Ovary (tissue), 7 donors: ENCODE measurements at regions not wholly inside any gene's neighbourhood (a gene's known extent, or its start where the extent isn't known, plus 50 kb on each side); places are given as distances from the start of the nearest gene placed in this dataset.

ENCODE experiments used
- DNase-seq, 5 donors: peaks; one replicate each; pipeline ENCODE4 v3.0.0-alpha.2; 2019 to 2020
- H3K27ac ChIP-seq, 2 donors: fragments of 200-600 bp; one replicate each; pipeline versions ENCODE4 v1.5.1 to v1.8.0; 2019 to 2022
- H3K27me3 ChIP-seq: fragments of 200-600 bp; one replicate; pipeline ENCODE4 v1.8.0; 2022
- H3K36me3 ChIP-seq: fragments of 200-600 bp; sonication (generic); one replicate; pipeline ENCODE4 v1.5.1; 2019
- H3K4me1 ChIP-seq: one replicate; pipeline ENCODE4 v1.8.1; 2013; ENCODE audit warnings: mild to moderate bottlenecking, moderate library complexity; ENCODE audit not compliant: insufficient read depth
- H3K4me3 ChIP-seq: fragments of 200-600 bp; sonication (generic); one replicate; pipeline ENCODE4 v1.5.1; 2017
- H3K9me3 ChIP-seq, 2 donors: fragments of 200-600 bp in 1 of 2; sonication (generic) in 1 of 2; one replicate each; pipeline versions ENCODE4 v1.5.1 to v1.8.1; 2013 to 2019; ENCODE audit warnings: mild to moderate bottlenecking in 1 of 2, moderate library complexity in 1 of 2
- EP300 ChIP-seq: sonication (generic); formaldehyde crosslinking; IDR thresholded peaks from one replicate; pipeline ENCODE4 v1.6.1; 2017; ENCODE audit warnings: antibody characterized with exemption
- POLR2A ChIP-seq: fragments of 450-650 bp; IDR thresholded peaks from one replicate; pipeline ENCODE4 v1.6.1; 2017; ENCODE audit warnings: antibody characterized with exemption, mild to moderate bottlenecking, moderate library complexity
- WGBS, 3 donors: extraction: QIAGEN DNeasy Blood & Tissue Kit in 1 of 3; methylation state at CpG; one replicate each; pipeline versions ENCODE4 v1.1.5 to v1.1.7; 2013 to 2017; 5-methylcytosine and 5-hydroxymethylcytosine counted together
- intact Hi-C, 4 donors: fragments of 100-400 bp; cut with DNase I; formaldehyde crosslinking; loops; one replicate each; pipeline versions ENCODE4 v1.11.0 to v1.15.1; 2022 to 2023
- TF ChIP-seq, protein P1 (sequence below), 3 donors: fragments of 450-650 bp in 2 of 3; fragments of 200-600 bp in 1 of 3; IDR thresholded peaks; one replicate each; pipeline versions ENCODE4 v1.5.1 to v1.8.0; 2016 to 2022; ENCODE audit warnings: antibody characterized with exemption in 3 of 3, mild to moderate bottlenecking in 1 of 3
- donor health status: DM: no; HTN: no; CAD: no; lungs with moderate emphysema.
- donor health status: DM: no; HTN: no; CAD: no.
- donor health status: Bipolar disorder and iron deficiency.
- donor health status: DM: no; HTN: no; CAD: no.
- donor health status: DM: yes; HTN: yes; CAD: no.

DNA sequence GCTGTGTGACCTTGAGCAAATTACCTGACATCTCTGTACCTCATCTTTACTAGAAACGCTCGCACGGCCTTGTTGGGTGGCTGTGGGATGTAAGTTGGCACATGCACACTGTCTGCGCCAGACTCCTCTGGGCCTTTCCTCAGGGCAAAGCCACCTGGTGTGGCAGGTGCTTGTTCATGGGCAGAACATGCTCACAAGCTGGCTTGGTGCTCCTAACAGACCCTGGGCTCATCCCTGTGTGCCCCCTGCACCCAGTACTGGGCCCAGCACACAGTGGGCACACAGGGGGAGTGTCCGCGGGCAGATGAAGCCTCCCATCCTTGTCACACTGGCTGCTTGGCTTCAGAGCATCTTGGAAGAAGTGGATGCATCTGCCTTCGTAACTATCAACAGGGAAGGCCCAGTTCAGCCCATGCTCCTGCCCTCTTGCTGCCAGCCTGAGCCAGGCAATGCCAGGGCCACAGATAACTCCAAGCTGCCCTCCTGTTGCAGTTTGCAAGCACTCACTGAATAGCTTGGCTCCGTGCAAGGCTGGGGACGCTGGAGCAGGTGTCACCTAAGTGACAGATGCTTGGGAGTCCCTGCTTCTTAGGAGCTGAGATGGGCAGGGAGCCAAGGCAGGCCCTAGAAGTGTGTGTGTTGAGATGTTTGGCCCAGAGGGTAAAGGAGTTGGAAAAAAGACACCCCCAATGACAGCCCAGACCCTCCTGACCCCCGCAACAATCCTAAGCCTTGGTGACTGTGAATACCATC lies 123.9 kb downstream of the TUBA3C start:
- TF ChIP-seq EP300 (no peak), POLR2A (no peak)
- TF ChIP-seq, protein P1, sequence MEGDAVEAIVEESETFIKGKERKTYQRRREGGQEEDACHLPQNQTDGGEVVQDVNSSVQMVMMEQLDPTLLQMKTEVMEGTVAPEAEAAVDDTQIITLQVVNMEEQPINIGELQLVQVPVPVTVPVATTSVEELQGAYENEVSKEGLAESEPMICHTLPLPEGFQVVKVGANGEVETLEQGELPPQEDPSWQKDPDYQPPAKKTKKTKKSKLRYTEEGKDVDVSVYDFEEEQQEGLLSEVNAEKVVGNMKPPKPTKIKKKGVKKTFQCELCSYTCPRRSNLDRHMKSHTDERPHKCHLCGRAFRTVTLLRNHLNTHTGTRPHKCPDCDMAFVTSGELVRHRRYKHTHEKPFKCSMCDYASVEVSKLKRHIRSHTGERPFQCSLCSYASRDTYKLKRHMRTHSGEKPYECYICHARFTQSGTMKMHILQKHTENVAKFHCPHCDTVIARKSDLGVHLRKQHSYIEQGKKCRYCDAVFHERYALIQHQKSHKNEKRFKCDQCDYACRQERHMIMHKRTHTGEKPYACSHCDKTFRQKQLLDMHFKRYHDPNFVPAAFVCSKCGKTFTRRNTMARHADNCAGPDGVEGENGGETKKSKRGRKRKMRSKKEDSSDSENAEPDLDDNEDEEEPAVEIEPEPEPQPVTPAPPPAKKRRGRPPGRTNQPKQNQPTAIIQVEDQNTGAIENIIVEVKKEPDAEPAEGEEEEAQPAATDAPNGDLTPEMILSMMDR (IDR thresholded peaks at IDR 0.05) = no peak
- DNase-seq = no peak
- no peaks in the 10 kb centered on the region for H3K9me3 ChIP-seq
- no peaks in the 10 kb centered on the region for H3K27me3 ChIP-seq
- no peak overlapping the region for H3K27ac ChIP-seq
- WGBS, 3 donors = 80 to 87% (median 83%) methylated on average over 10 of the region's 10 CpGs
- no peak overlapping the region for H3K4me3 ChIP-seq
- H3K36me3 ChIP-seq = no peaks in the 10 kb centered on the region
- intact Hi-C loops = no loop called here
- H3K4me1 ChIP-seq = no peaks in the 10 kb centered on the region

DNA sequence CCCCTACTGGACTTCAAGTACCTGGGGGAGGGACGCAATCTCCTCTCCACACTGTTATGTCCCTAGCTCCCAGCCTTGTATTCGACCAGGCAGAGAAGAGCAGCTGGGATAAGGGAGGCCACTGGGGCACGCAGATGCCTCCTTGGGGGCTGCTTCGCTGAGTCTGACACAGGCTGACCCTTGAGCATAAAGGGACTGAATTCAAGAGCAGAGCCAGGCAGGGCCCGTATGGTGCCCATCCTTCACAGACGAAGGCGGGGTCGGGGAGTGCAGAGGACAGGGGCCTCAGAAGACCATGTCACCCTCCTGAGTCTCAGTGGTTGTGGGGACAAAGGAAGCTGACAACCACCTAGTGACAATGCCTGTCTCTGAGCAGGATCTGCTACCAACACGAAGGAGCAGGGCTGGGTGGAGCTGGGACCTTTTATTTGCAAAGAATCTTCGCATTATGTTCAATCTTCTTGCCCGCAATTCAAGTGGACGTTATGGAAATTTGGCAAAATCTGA lies 124.6 kb downstream of the TUBA3C start:
- no peak for DNase-seq
- Histone ChIP-seq H3K9me3 (no peaks in the 10 kb centered on the region), H3K27ac (no peak overlapping the region), H3K27me3 (no peaks in the 10 kb centered on the region), H3K4me3 (no peak overlapping the region), H3K36me3 (no peaks in the 10 kb centered on the region), H3K4me1 (no peaks in the 10 kb centered on the region)
- WGBS, 3 donors = 75 to 82% (median 76%) methylated on average over 12 of the region's 12 CpGs
- intact Hi-C loops = no loop called here
- TF ChIP-seq EP300 = no peak
- no peak for TF ChIP-seq POLR2A
- TF ChIP-seq, protein P1 (IDR thresholded peaks at IDR 0.05) = no peak

DNA sequence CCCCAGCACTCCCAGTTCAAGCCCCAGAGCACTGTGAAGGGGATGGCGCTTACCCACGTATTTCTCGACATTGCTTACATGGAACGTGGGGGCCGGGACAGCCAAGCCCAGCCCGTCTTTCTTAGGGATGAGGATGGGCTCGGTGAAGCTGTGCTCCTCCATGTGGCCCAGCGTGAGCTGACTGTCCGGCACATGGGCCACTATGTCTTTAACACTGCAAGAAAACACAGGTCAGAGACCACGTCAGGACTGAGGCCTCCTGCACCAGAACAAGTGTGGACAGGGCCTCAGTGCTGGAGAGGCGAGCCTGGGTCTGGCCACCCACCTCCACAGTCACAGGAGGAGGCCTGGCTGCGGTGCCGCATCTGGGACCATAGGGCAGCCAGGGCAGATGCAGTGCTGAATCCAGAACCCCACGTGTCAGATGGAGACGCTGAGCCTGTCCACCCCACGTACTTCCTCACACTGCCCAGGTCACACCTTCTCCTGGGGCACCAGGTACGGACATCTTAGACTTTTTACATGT lies 125.2 kb downstream of the TUBA3C start:
- no peaks in the 10 kb centered on the region for H3K36me3 ChIP-seq
- DNase-seq = no peak
- H3K4me3 ChIP-seq = no peak overlapping the region
- no peak overlapping the region for H3K27ac ChIP-seq
- 79 to 91% (median 84%) methylated on average over 17 of the region's 17 CpGs for WGBS, 3 donors
- intact Hi-C loops = no loop called here
- H3K9me3 ChIP-seq = no peaks in the 10 kb centered on the region
- no peaks in the 10 kb centered on the region for H3K27me3 ChIP-seq
- TF ChIP-seq, protein P1 (IDR thresholded peaks at IDR 0.05) = no peak
- TF ChIP-seq EP300 = no peak
- TF ChIP-seq POLR2A = no peak
- H3K4me1 ChIP-seq = no peaks in the 10 kb centered on the region

DNA sequence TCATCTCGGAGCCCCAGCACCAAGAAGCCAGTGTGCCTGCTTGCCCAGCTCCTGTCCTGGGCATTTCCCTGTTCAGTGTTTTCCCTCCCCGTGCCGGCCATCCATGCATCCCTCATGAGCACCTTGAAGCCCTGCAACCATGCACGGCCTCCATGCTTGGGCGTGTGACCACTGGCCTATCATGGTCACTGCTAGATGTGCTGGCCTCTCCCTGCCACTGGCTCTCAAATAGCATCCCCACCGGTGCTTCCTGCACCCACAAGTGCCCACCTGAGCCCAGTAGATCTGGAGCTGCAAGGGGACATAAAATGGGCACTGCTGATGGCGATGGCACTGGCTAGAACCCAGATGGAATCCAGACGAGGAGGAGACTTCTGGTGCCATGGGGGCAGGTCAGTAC lies 126.0 kb downstream of the TUBA3C start:
- no peaks in the 10 kb centered on the region for H3K9me3 ChIP-seq
- intact Hi-C loops = no loop called here
- no peak for TF ChIP-seq POLR2A
- TF ChIP-seq EP300 = no peak
- TF ChIP-seq, protein P1 (IDR thresholded peaks at IDR 0.05) = no peak
- H3K4me3 ChIP-seq = no peak overlapping the region
- no peak for DNase-seq
- H3K27me3 ChIP-seq = no peaks in the 10 kb centered on the region
- H3K36me3 ChIP-seq = no peaks in the 10 kb centered on the region
- H3K27ac ChIP-seq = no peak overlapping the region
- WGBS, 3 donors = 63 to 74% (median 67%) methylated on average over 7 to 8 of the region's 8 CpGs
- H3K4me1 ChIP-seq = no peaks in the 10 kb centered on the region
